ENCODE measurements at regions not wholly inside any gene's neighbourhood (a gene's known extent, or its start where the extent isn't known, plus 50 kb on each side); places are given as distances from the start of the nearest gene placed in this dataset.

- H3K9me3 Mint-ChIP-seq: peaks cover 6% of the 10 kb centered on the region
- H3K27ac Mint-ChIP-seq: no peak overlapping the region
- no peak for TF ChIP-seq CTCF (conservative IDR thresholded peaks at IDR 0.05)
- H3K27me3 Mint-ChIP-seq: no peaks in the 10 kb centered on the region
- H3K4me1 Mint-ChIP-seq (ENCODE audit: unreplicated experiment): peaks cover 8% of the 10 kb centered on the region
- DNase-seq (ENCODE audit: extremely low spot score, unreplicated experiment): no peak
- H3K4me3 Mint-ChIP-seq: no peak overlapping the region
- no peaks in the 10 kb centered on the region for H3K36me3 Mint-ChIP-seq
Observed at GRCh38 chr4:149885896-149886295, 70.3 kb upstream of the IQCM start.

GRCh38 chr4:149886786-149887490, 71.3 kb upstream of the IQCM start:
- no peaks in the 10 kb centered on the region for H3K36me3 Mint-ChIP-seq
- H3K27me3 Mint-ChIP-seq: no peaks in the 10 kb centered on the region
- H3K27ac Mint-ChIP-seq: no peak overlapping the region
- peaks cover 8% of the 10 kb centered on the region for H3K4me1 Mint-ChIP-seq (ENCODE audit: unreplicated experiment)
- TF ChIP-seq CTCF (conservative IDR thresholded peaks at IDR 0.05): no peak
- no peak overlapping the region for H3K4me3 Mint-ChIP-seq
- DNase-seq (ENCODE audit: extremely low spot score, unreplicated experiment): no peak
- peaks cover 6% of the 10 kb centered on the region for H3K9me3 Mint-ChIP-seq

GRCh38 chr4:149889991-149890390, 74.3 kb upstream of the IQCM start:
- Mint-ChIP-seq H3K9me3 (peaks cover 6% of the 10 kb centered on the region), H3K27me3 (no peaks in the 10 kb centered on the region), H3K36me3 (no peaks in the 10 kb centered on the region), H3K27ac (no peak overlapping the region), H3K4me1 (ENCODE audit: unreplicated experiment) (peaks cover 4% of the 10 kb centered on the region), H3K4me3 (no peak overlapping the region)
- TF ChIP-seq CTCF (conservative IDR thresholded peaks at IDR 0.05): no peak
- no peak for DNase-seq (ENCODE audit: extremely low spot score, unreplicated experiment)

GRCh38 chr4:149890531-149890930, 74.9 kb upstream of the IQCM start:
- peaks cover 6% of the 10 kb centered on the region for H3K9me3 Mint-ChIP-seq
- no peaks in the 10 kb centered on the region for H3K4me1 Mint-ChIP-seq (ENCODE audit: unreplicated experiment)
- DNase-seq (ENCODE audit: extremely low spot score, unreplicated experiment): no peak
- no peak overlapping the region for H3K4me3 Mint-ChIP-seq
- no peak for TF ChIP-seq CTCF (conservative IDR thresholded peaks at IDR 0.05)
- H3K27me3 Mint-ChIP-seq: no peaks in the 10 kb centered on the region
- H3K36me3 Mint-ChIP-seq: no peaks in the 10 kb centered on the region
- no peak overlapping the region for H3K27ac Mint-ChIP-seq

- Mint-ChIP-seq H3K27ac (no peak overlapping the region), H3K4me3 (no peak overlapping the region), H3K27me3 (no peaks in the 10 kb centered on the region), H3K4me1 (ENCODE audit: unreplicated experiment) (no peaks in the 10 kb centered on the region), H3K36me3 (no peaks in the 10 kb centered on the region), H3K9me3 (peaks cover 6% of the 10 kb centered on the region)
- DNase-seq (ENCODE audit: extremely low spot score, unreplicated experiment): no peak
- TF ChIP-seq CTCF (conservative IDR thresholded peaks at IDR 0.05): no peak
Observed at GRCh38 chr4:149891426-149891825, 75.8 kb upstream of the IQCM start.

Measured in type B pancreatic cell (in vitro differentiated cells).